ENCODE measurements at regions not wholly inside any gene's neighbourhood (a gene's known extent, or its start where the extent isn't known, plus 50 kb on each side); places are given as distances from the start of the nearest gene placed in this dataset.

- no peak overlapping the region for H3K4me3 ChIP-seq (ENCODE audit: low read length)
- no peak for DNase-seq
- H4K20me1 ChIP-seq (ENCODE audit: insufficient read depth, low read length), result no peaks in the 10 kb centered on the region
- TF ChIP-seq CTCF (IDR thresholded peaks at IDR 0.05; ENCODE audit: low read length) (no peak), EZH2 (optimal IDR thresholded peaks at IDR 0.05; ENCODE audit: low read depth, low read length) (no peak), EZH2phosphoT487 (IDR thresholded peaks at IDR 0.05; ENCODE audit: low read length) (no peak)
- no peaks in the 10 kb centered on the region for H3F3A ChIP-seq (ENCODE audit: insufficient read depth, low read length)
- H3K4me2 ChIP-seq (ENCODE audit: low read depth, low read length), result no peak overlapping the region
- H3K36me3 ChIP-seq (replicated peaks; ENCODE audit: insufficient read depth, low read length), result no peaks in the 10 kb centered on the region
- H3K4me1 ChIP-seq (ENCODE audit: low read length), result no peaks in the 10 kb centered on the region
- no peaks in the 10 kb centered on the region for H3K27me3 ChIP-seq (replicated peaks; ENCODE audit: insufficient read depth, low read length)
- H2AFZ ChIP-seq (ENCODE audit: low read length), result no peak overlapping the region
- no peak overlapping the region for H3K27ac ChIP-seq (ENCODE audit: low read length)
- H3K9ac ChIP-seq (ENCODE audit: low read length), result no peak overlapping the region
- H3K9me3 ChIP-seq (replicated peaks; ENCODE audit: insufficient read depth, low read length), result no peaks in the 10 kb centered on the region
- H3K9me2 ChIP-seq (replicated peaks; ENCODE audit: insufficient read depth, low read length), result no peaks in the 10 kb centered on the region
- no peaks in the 10 kb centered on the region for H3K79me2 ChIP-seq (ENCODE audit: low read length)
Measured at GRCh38 chr15:60076045-60076444, 71.9 kb downstream of the FOXB1 start.

GRCh38 chr15:60076582-60077276, 72.6 kb downstream of the FOXB1 start:
- Histone ChIP-seq H3K4me2 (ENCODE audit: low read depth, low read length) (no peak overlapping the region), H3K4me3 (ENCODE audit: low read length) (no peak overlapping the region), H4K20me1 (ENCODE audit: insufficient read depth, low read length) (no peaks in the 10 kb centered on the region), H3F3A (ENCODE audit: insufficient read depth, low read length) (no peaks in the 10 kb centered on the region), H3K9me3 (replicated peaks; ENCODE audit: insufficient read depth, low read length) (no peaks in the 10 kb centered on the region), H2AFZ (ENCODE audit: low read length) (no peak overlapping the region), H3K27ac (ENCODE audit: low read length) (no peak overlapping the region), H3K27me3 (replicated peaks; ENCODE audit: insufficient read depth, low read length) (no peaks in the 10 kb centered on the region), H3K36me3 (replicated peaks; ENCODE audit: insufficient read depth, low read length) (no peaks in the 10 kb centered on the region), H3K4me1 (ENCODE audit: low read length) (no peaks in the 10 kb centered on the region), H3K9me2 (replicated peaks; ENCODE audit: insufficient read depth, low read length) (no peaks in the 10 kb centered on the region), H3K79me2 (ENCODE audit: low read length) (no peaks in the 10 kb centered on the region), H3K9ac (ENCODE audit: low read length) (no peak overlapping the region)
- TF ChIP-seq EZH2phosphoT487 (IDR thresholded peaks at IDR 0.05; ENCODE audit: low read length) (no peak), CTCF (IDR thresholded peaks at IDR 0.05; ENCODE audit: low read length) (no peak), EZH2 (optimal IDR thresholded peaks at IDR 0.05; ENCODE audit: low read depth, low read length) (no peak)
- no peak for DNase-seq

- H3K9me3 ChIP-seq (replicated peaks; ENCODE audit: insufficient read depth, low read length), result no peaks in the 10 kb centered on the region
- no peaks in the 10 kb centered on the region for H4K20me1 ChIP-seq (ENCODE audit: insufficient read depth, low read length)
- H3K9me2 ChIP-seq (replicated peaks; ENCODE audit: insufficient read depth, low read length), result no peaks in the 10 kb centered on the region
- no peak overlapping the region for H3K4me3 ChIP-seq (ENCODE audit: low read length)
- no peaks in the 10 kb centered on the region for H3K27me3 ChIP-seq (replicated peaks; ENCODE audit: insufficient read depth, low read length)
- H3K4me2 ChIP-seq (ENCODE audit: low read depth, low read length), result no peak overlapping the region
- TF ChIP-seq EZH2 (optimal IDR thresholded peaks at IDR 0.05; ENCODE audit: low read depth, low read length) (no peak), EZH2phosphoT487 (IDR thresholded peaks at IDR 0.05; ENCODE audit: low read length) (no peak), CTCF (IDR thresholded peaks at IDR 0.05; ENCODE audit: low read length) (no peak)
- no peak overlapping the region for H3K9ac ChIP-seq (ENCODE audit: low read length)
- no peak overlapping the region for H2AFZ ChIP-seq (ENCODE audit: low read length)
- DNase-seq, result no peak
- no peak overlapping the region for H3K27ac ChIP-seq (ENCODE audit: low read length)
- no peaks in the 10 kb centered on the region for H3K36me3 ChIP-seq (replicated peaks; ENCODE audit: insufficient read depth, low read length)
- H3K4me1 ChIP-seq (ENCODE audit: low read length), result no peaks in the 10 kb centered on the region
- H3F3A ChIP-seq (ENCODE audit: insufficient read depth, low read length), result no peaks in the 10 kb centered on the region
- H3K79me2 ChIP-seq (ENCODE audit: low read length), result no peaks in the 10 kb centered on the region
Measured at GRCh38 chr15:60077581-60078359, 73.7 kb downstream of the FOXB1 start.

Data from MM.1S (cell line).